B cell (primary cell): ENCODE measurements at regions not wholly inside any gene's neighbourhood (a gene's known extent, or its start where the extent isn't known, plus 50 kb on each side); places are given as distances from the start of the nearest gene placed in this dataset.

ENCODE experiments used
- ATAC-seq: fragments of 200-7000 bp; cut with Tn5 transposase; one replicate; pipeline ENCODE4 v1.10.0; 2021; ENCODE audit warnings: low read depth, mild to moderate bottlenecking, moderate number of reproducible peaks, moderate library complexity
- CTCF ChIA-PET: fragments of 350-600 bp; sonication (Branson Sonifier 250); formaldehyde crosslinking; loops from one replicate; lab custom pipeline; 2021; ENCODE audit warnings: antibody characterized with exemption, inconsistent platforms; lab: Charles Lee
- POLR2A ChIA-PET: fragments of 350-600 bp; sonication (Branson Sonifier 250); formaldehyde crosslinking; loops from one replicate; lab custom pipeline; 2021; ENCODE audit warnings: antibody characterized with exemption; lab: Charles Lee
- DNase-seq: peaks from one replicate; pipeline ENCODE4 v3.0.0; 2013
- H2AFZ ChIP-seq: 2 replicates; pipeline ENCODE4 v1.6.1; 2012; ENCODE audit warnings: mild to moderate bottlenecking, low read depth, low read length; ENCODE audit not compliant: insufficient read depth, poor library complexity, severe bottlenecking
- H3K27ac ChIP-seq, 2 donors: 1 replicate in 1 of 2; 2 replicates in 1 of 2; pipeline ENCODE4 v1.5.1; 2012 to 2013; ENCODE audit warnings: low read length in 2 of 2, mild to moderate bottlenecking in 2 of 2, moderate library complexity in 1 of 2
- H3K27me3 ChIP-seq, 4 experiments: fragments of 200-600 bp in 1 of 4; sonication (generic) in 1 of 4; replicated peaks in 1 of 4; 1 replicate in 2 of 4; 2 replicates in 2 of 4; pipeline versions ENCODE4 v1.6.1 to v1.7.0; 2013 to 2016; ENCODE audit warnings: low read length in 3 of 4, mild to moderate bottlenecking in 2 of 4, mixed read lengths in 1 of 4, moderate library complexity in 1 of 4; ENCODE audit not compliant: insufficient read depth in 4 of 4, control insufficient read depth in 3 of 4; ENCODE audit errors: control extremely low read depth in 1 of 4
- H3K36me3 ChIP-seq, 2 experiments: replicated peaks in 1 of 2; 1 replicate in 1 of 2; 2 replicates in 1 of 2; pipeline versions ENCODE4 v1.6.1 to v1.7.1; 2013; ENCODE audit warnings: low read length in 1 of 2; ENCODE audit not compliant: insufficient read depth in 2 of 2, control insufficient read depth in 1 of 2; ENCODE audit errors: control extremely low read depth in 1 of 2, extremely low read depth in 1 of 2
- H3K4me1 ChIP-seq, 2 donors: fragments of 200-600 bp in 1 of 2; sonication (generic) in 1 of 2; 1 replicate in 1 of 2; 2 replicates in 1 of 2; pipeline versions ENCODE4 v1.5.1 to v1.6.1; 2013 to 2017; ENCODE audit warnings: low read length in 2 of 2; ENCODE audit not compliant: control insufficient read depth in 2 of 2, insufficient read depth in 2 of 2
- H3K4me2 ChIP-seq: replicated peaks from 2 replicates; pipeline ENCODE3; 2012; ENCODE audit warnings: mild to moderate bottlenecking, low read depth, low read length; ENCODE audit not compliant: poor library complexity, severe bottlenecking
- H3K4me3 ChIP-seq, 5 experiments: fragments of 200-600 bp in 1 of 5; sonication (generic) in 1 of 5; 1 replicate in 3 of 5; 2 replicates in 2 of 5; pipeline versions ENCODE4 v1.5.1 to v1.7.0; 2011 to 2016; ENCODE audit warnings: low read length in 4 of 5, mild to moderate bottlenecking in 4 of 5, low read depth in 2 of 5, control low read depth in 1 of 5, moderate library complexity in 1 of 5; ENCODE audit not compliant: insufficient read depth in 1 of 5; ENCODE audit errors: control extremely low read depth in 1 of 5, extremely low read depth in 1 of 5
- H3K79me2 ChIP-seq: fragments of 200-600 bp; sonication (generic); one replicate; pipeline ENCODE4 v1.6.0; 2016; ENCODE audit warnings: low read length; ENCODE audit not compliant: control insufficient read depth, insufficient read depth
- H3K9ac ChIP-seq: fragments of 200-600 bp; sonication (generic); 2 replicates; pipeline ENCODE4 v1.6.1; 2017; ENCODE audit warnings: mild to moderate bottlenecking, low read length, moderate library complexity
- H3K9me3 ChIP-seq, 3 donors: one replicate each; pipeline versions ENCODE4 v1.6.1 to v1.7.1; 2013; ENCODE audit warnings: low read length in 2 of 3; ENCODE audit not compliant: control insufficient read depth in 2 of 3, insufficient read depth in 1 of 3; ENCODE audit errors: control extremely low read depth in 1 of 3
- H4K20me1 ChIP-seq: 2 replicates; pipeline ENCODE4 v1.6.0; 2012; ENCODE audit warnings: mild to moderate bottlenecking, low read length; ENCODE audit not compliant: insufficient read depth, control insufficient read depth, poor library complexity, severe bottlenecking
- H3K27ac Mint-ChIP-seq: one replicate; pipeline ENCODE4 v1.8.0; 2021; ENCODE audit warnings: mixed read lengths
- H3K27me3 Mint-ChIP-seq: one replicate; pipeline ENCODE4 v1.8.0; 2021; ENCODE audit warnings: mixed read lengths
- H3K4me1 Mint-ChIP-seq: one replicate; pipeline ENCODE4 v1.8.0; 2021; ENCODE audit warnings: mixed read lengths
- H3K4me3 Mint-ChIP-seq: one replicate; pipeline ENCODE4 v1.8.0; 2021; ENCODE audit warnings: mixed read lengths
- H3K9me3 Mint-ChIP-seq: one replicate; pipeline ENCODE4 v1.8.0; 2022; ENCODE audit warnings: mixed read lengths; ENCODE audit not compliant: insufficient read depth
- CTCF ChIP-seq: fragments of 200-600 bp; IDR thresholded peaks from one replicate; pipeline ENCODE4 v1.8.0; 2022; ENCODE audit warnings: antibody characterized with exemption, mild to moderate bottlenecking
- EZH2 ChIP-seq: IDR thresholded peaks from 2 replicates; pipeline ENCODE4 v1.6.1; 2012; ENCODE audit warnings: borderline replicate concordance, low read depth, mild to moderate bottlenecking, moderate library complexity, low read length; ENCODE audit not compliant: insufficient read depth, poor library complexity, severe bottlenecking
- WGBS: methylation state at CpG from one replicate; pipeline ENCODE4 v1.1.5; 2013; ENCODE audit warnings: missing lambda C conversion rate; ENCODE audit not compliant: insufficient coverage; 5-methylcytosine and 5-hydroxymethylcytosine counted together
- intact Hi-C: fragments of 100-400 bp; cut with micrococcal nuclease; formaldehyde crosslinking; loops from one replicate; pipeline ENCODE4 v1.10.0; 2022

- Histone ChIP-seq H3K27me3 (no peaks in the 10 kb centered on the region), H3K9me3 (no peaks in the 10 kb centered on the region), H2AFZ (no peak overlapping the region), H3K4me2 (no peak overlapping the region), H3K4me3 (no peak overlapping the region), H3K79me2 (no peaks in the 10 kb centered on the region), H3K27ac (no peak overlapping the region), H3K4me1 (no peaks in the 10 kb centered on the region), H3K36me3 (no peaks in the 10 kb centered on the region), H4K20me1 (no peaks in the 10 kb centered on the region), H3K9ac (no peak overlapping the region)
- Mint-ChIP-seq H3K4me1 (no peaks in the 10 kb centered on the region), H3K27me3 (no peaks in the 10 kb centered on the region), H3K27ac (no peak overlapping the region), H3K9me3 (no peaks in the 10 kb centered on the region), H3K4me3 (no peak overlapping the region)
- 94% methylated on average over 5 of the region's 8 CpGs for WGBS
- CTCF ChIA-PET = no interaction called here
- intact Hi-C loops = no loop called here
- DNase-seq (no peak), ATAC-seq (no peak)
- TF ChIP-seq EZH2 = no peak
- no peak for TF ChIP-seq CTCF
- POLR2A ChIA-PET = no interaction called here
These were observed 653.0 kb downstream of the MTRR start for GRCh38 chr5:8521991-8522390.

- no peaks in the 10 kb centered on the region for H3K9me3 Mint-ChIP-seq
- Histone ChIP-seq H3K4me3 (no peak overlapping the region), H3K9me3 (no peaks in the 10 kb centered on the region), H3K36me3 (no peaks in the 10 kb centered on the region), H3K9ac (no peak overlapping the region), H3K79me2 (no peaks in the 10 kb centered on the region), H3K4me1 (no peaks in the 10 kb centered on the region), H4K20me1 (no peaks in the 10 kb centered on the region), H3K27ac (no peak overlapping the region), H2AFZ (no peak overlapping the region), H3K4me2 (no peak overlapping the region), H3K27me3 (no peaks in the 10 kb centered on the region)
- POLR2A ChIA-PET = no interaction called here
- intact Hi-C loops = no loop called here
- TF ChIP-seq EZH2 = no peak
- no peak for TF ChIP-seq CTCF
- no peak for ATAC-seq
- H3K27ac Mint-ChIP-seq = no peak overlapping the region
- no peak overlapping the region for H3K4me3 Mint-ChIP-seq
- no CpG with 5 or more reads among the region's 3 CpGs for WGBS
- no peaks in the 10 kb centered on the region for H3K4me1 Mint-ChIP-seq
- no peak for DNase-seq
- CTCF ChIA-PET = no interaction called here
- no peaks in the 10 kb centered on the region for H3K27me3 Mint-ChIP-seq
These were observed 653.7 kb downstream of the MTRR start for GRCh38 chr5:8522646-8523045.
